ENCODE measurements at regions not wholly inside any gene's neighbourhood (a gene's known extent, or its start where the extent isn't known, plus 50 kb on each side); places are given as distances from the start of the nearest gene placed in this dataset.

- ATAC-seq (ENCODE audit: poor library complexity) (no peak), DNase-seq (no peak)
- intact Hi-C loops (cut with DNase I), result no loop called here
Observed at GRCh38 chr3:83670416-83670815, 1288.4 kb upstream of the CADM2 start.

- ATAC-seq (ENCODE audit: poor library complexity), result no peak
- intact Hi-C loops (cut with DNase I), result no loop called here
Observed at GRCh38 chr3:83683937-83684598, 1274.7 kb upstream of the CADM2 start.

GRCh38 chr3:83706669-83707068 lies 1252.1 kb upstream of the CADM2 start:
- ATAC-seq (ENCODE audit: poor library complexity), result no peak
- DNase-seq, result no peak
- intact Hi-C loops (cut with DNase I), result no loop called here

More at GRCh38 chr3:83683937-83684598, 1274.7 kb upstream of the CADM2 start:
- no peak for DNase-seq

- intact Hi-C loops (cut with DNase I), result no loop called here
- ATAC-seq (ENCODE audit: poor library complexity) (no peak), DNase-seq (no peak)
Observed at GRCh38 chr3:83715307-83715706, 1243.5 kb upstream of the CADM2 start.

GRCh38 chr3:83729576-83729975 lies 1229.2 kb upstream of the CADM2 start:
- DNase-seq (no peak), ATAC-seq (ENCODE audit: poor library complexity) (no peak)
- intact Hi-C loops (cut with DNase I), result no loop called here

- intact Hi-C loops (cut with DNase I), result no loop called here
- DNase-seq (no peak), ATAC-seq (ENCODE audit: poor library complexity) (no peak)
Observed at GRCh38 chr3:83734656-83735055, 1224.1 kb upstream of the CADM2 start.

GRCh38 chr3:83738202-83738601 lies 1220.6 kb upstream of the CADM2 start:
- ATAC-seq (ENCODE audit: poor library complexity) (no peak), DNase-seq (no peak)
- intact Hi-C loops (cut with DNase I), result no loop called here

- intact Hi-C loops (cut with DNase I), result no loop called here
- DNase-seq (no peak), ATAC-seq (ENCODE audit: poor library complexity) (peak; percentile 77)
Observed at GRCh38 chr3:83740504-83740903, 1218.3 kb upstream of the CADM2 start.

GRCh38 chr3:83765956-83766355 lies 1192.8 kb upstream of the CADM2 start:
- DNase-seq (no peak), ATAC-seq (ENCODE audit: poor library complexity) (no peak)
- intact Hi-C loops (cut with DNase I), result no loop called here

- DNase-seq, result no peak
- intact Hi-C loops (cut with DNase I), result no loop called here
- ATAC-seq (ENCODE audit: poor library complexity), result no peak
Observed at GRCh38 chr3:83769791-83770663, 1188.8 kb upstream of the CADM2 start.

GRCh38 chr3:83770664-83771402 lies 1188.0 kb upstream of the CADM2 start:
- intact Hi-C loops (cut with DNase I), result no loop called here
- DNase-seq, result no peak
- no peak for ATAC-seq (ENCODE audit: poor library complexity)

- ATAC-seq (ENCODE audit: poor library complexity) (no peak), DNase-seq (no peak)
- intact Hi-C loops (cut with DNase I), result no loop called here
Observed at GRCh38 chr3:83802801-83803200, 1156.0 kb upstream of the CADM2 start.

- ATAC-seq (ENCODE audit: poor library complexity) (no peak), DNase-seq (no peak)
- intact Hi-C loops (cut with DNase I), result no loop called here
Observed at GRCh38 chr3:83807511-83807910, 1151.3 kb upstream of the CADM2 start.

- no peak for ATAC-seq (ENCODE audit: poor library complexity)
- intact Hi-C loops (cut with DNase I), result no loop called here
- no peak for DNase-seq
Observed at GRCh38 chr3:83813176-83813575, 1145.6 kb upstream of the CADM2 start.

- no peak for DNase-seq
- intact Hi-C loops (cut with DNase I), result no loop called here
- no peak for ATAC-seq (ENCODE audit: poor library complexity)
Observed at GRCh38 chr3:83816653-83817052, 1142.1 kb upstream of the CADM2 start.

- DNase-seq (no peak), ATAC-seq (ENCODE audit: poor library complexity) (no peak)
- intact Hi-C loops (cut with DNase I), result no loop called here
Observed at GRCh38 chr3:83821506-83821905, 1137.3 kb upstream of the CADM2 start.

GRCh38 chr3:83823095-83823494 lies 1135.7 kb upstream of the CADM2 start:
- ATAC-seq (ENCODE audit: poor library complexity) (no peak), DNase-seq (no peak)
- intact Hi-C loops (cut with DNase I), result no loop called here

- DNase-seq (no peak), ATAC-seq (ENCODE audit: poor library complexity) (no peak)
- intact Hi-C loops (cut with DNase I), result no loop called here
Observed at GRCh38 chr3:83835040-83835439, 1123.7 kb upstream of the CADM2 start.

- DNase-seq (no peak), ATAC-seq (ENCODE audit: poor library complexity) (no peak)
- intact Hi-C loops (cut with DNase I), result no loop called here
Observed at GRCh38 chr3:83842511-83842910, 1116.3 kb upstream of the CADM2 start.

GRCh38 chr3:83843716-83844115 lies 1115.1 kb upstream of the CADM2 start:
- DNase-seq (no peak), ATAC-seq (ENCODE audit: poor library complexity) (no peak)
- intact Hi-C loops (cut with DNase I), result no loop called here

Data from Right ventricle myocardium superior (tissue), 1 donor.